Heart left ventricle (tissue), 16 donors: ENCODE measurements at regions not wholly inside any gene's neighbourhood (a gene's known extent, or its start where the extent isn't known, plus 50 kb on each side); places are given as distances from the start of the nearest gene placed in this dataset.

Experiments used
- ATAC-seq, 4 donors: fragments of 200-7000 bp; cut with Tn5 transposase; one replicate each; pipeline ENCODE4 v1.9.1; 2020 to 2022; ENCODE audit warnings: moderate library complexity in 4 of 4, mild to moderate bottlenecking in 3 of 4, moderate number of reproducible peaks in 1 of 4
- DNase-seq, 5 donors: peaks; one replicate each; pipeline ENCODE4 v3.0.0-alpha.2; 2020
- H3K27ac ChIP-seq, 12 donors: fragments of 200-600 bp; sonication (generic) in 4 of 12; one replicate each; pipeline versions ENCODE4 v1.5.0 to v1.8.0; 2016 to 2022; ENCODE audit warnings: mild to moderate bottlenecking in 2 of 12
- H3K27me3 ChIP-seq, 9 donors: fragments of 200-600 bp; sonication (generic) in 2 of 9; one replicate each; pipeline versions ENCODE4 v1.5.1 to v1.8.0; 2016 to 2022; ENCODE audit warnings: mild to moderate bottlenecking in 3 of 9
- H3K36me3 ChIP-seq, 9 donors: fragments of 200-600 bp; sonication (generic) in 2 of 9; one replicate each; pipeline versions ENCODE4 v1.5.0 to v1.8.0; 2018 to 2022; ENCODE audit warnings: mild to moderate bottlenecking in 2 of 9
- H3K4me1 ChIP-seq, 12 donors: fragments of 200-600 bp; sonication (generic) in 4 of 12; one replicate each; pipeline versions ENCODE4 v1.5.0 to v1.8.0; 2016 to 2022; ENCODE audit warnings: mild to moderate bottlenecking in 3 of 12
- H3K4me3 ChIP-seq, 12 donors: fragments of 200-600 bp; sonication (generic) in 4 of 12; one replicate each; pipeline versions ENCODE4 v1.5.0 to v1.8.0; 2017 to 2022; ENCODE audit warnings: mild to moderate bottlenecking in 9 of 12, moderate library complexity in 4 of 12
- H3K9me3 ChIP-seq, 12 donors: fragments of 200-600 bp; sonication (generic) in 4 of 12; one replicate each; pipeline versions ENCODE4 v1.5.0 to v1.8.0; 2016 to 2022; ENCODE audit warnings: mild to moderate bottlenecking in 1 of 12
- CTCF ChIP-seq, 12 donors: fragments of 200-600 bp; sonication (generic) in 4 of 12; IDR thresholded peaks; one replicate each; pipeline versions ENCODE4 v1.5.0 to v1.8.0; 2018 to 2022; ENCODE audit warnings: antibody characterized with exemption in 12 of 12, mild to moderate bottlenecking in 5 of 12
- POLR2A ChIP-seq, 2 donors: fragments of 450-650 bp; IDR thresholded peaks; one replicate each; pipeline ENCODE4 v1.6.1; 2017; ENCODE audit warnings: antibody characterized with exemption in 2 of 2, mild to moderate bottlenecking in 2 of 2, moderate library complexity in 2 of 2
- WGBS, 4 donors: extraction: QIAGEN DNeasy Blood & Tissue Kit in 2 of 4; methylation state at CpG; one replicate each; pipeline versions ENCODE4 v1.1.5 to v1.1.7; 2013 to 2018; 5-methylcytosine and 5-hydroxymethylcytosine counted together
- intact Hi-C, 10 donors: fragments of 100-400 bp; cut with DNase I; formaldehyde crosslinking; loops; one replicate each; pipeline versions ENCODE4 v1.11.1 to v1.14.2; 2022
- donor health status: ischemic (EF 13 %, LVEDD 7.1; RV severe dilation, severe dysfunction).
- donor health status: healthy with polysubstance abuse.
- donor health status: DM: no; HTN: yes; CAD: no.
- donor health status: DM: no; HTN: no; CAD: no.
- donor health status: ischemic (EF 25% LVEDD 6.9; RV normal size, moderate dysfunction).
- donor health status: ischemic (EF 25% LVEDD 5.7; RV mildly dilated, moderate dysfunction).
- donor health status: healthy.
- donor health status: DM: yes; HTN: yes; CAD: no.
- donor health status: ischemic (EF 35%, LVEDD 5.7; RV mildly dilated, moderate dysfunction).
- donor health status: nonischemic (EF 11% LVEDD 7.7; RV severe dilation, severe dysfunction).
- donor health status: DM: yes; HTN: yes; CAD: no.
- donor health status: PGD.
- donor health status: ischemic (EF 29% LVEDD 5.4; RV normal size, mild dysfunction).
- donor health status: nonischemic (EF 23%, LVEDD 6.1; RV moderate dilation, normal function).

GRCh38 chr17:65290616-65291015, 153.4 kb downstream of the RGS9 start:
- no peak overlapping the region for H3K4me3 ChIP-seq
- WGBS, 4 donors, result 71 to 75% (median 74%) methylated on average over 7 to 8 of the region's 8 CpGs
- H3K27me3 ChIP-seq, result no peaks in the 10 kb centered on the region
- peak in 3 of 4 donors; percentile 32 to 45 (median 41) for ATAC-seq
- intact Hi-C loops, result loop anchor here in 8 of 10 donors (5.0 to 10.0 kb wide), 5 partner anchors 124 to 877 kb away; no protein-coding TSS in a partner anchor
- no peaks in the 10 kb centered on the region for H3K36me3 ChIP-seq
- H3K9me3 ChIP-seq, result no peaks in the 10 kb centered on the region
- H3K27ac ChIP-seq, result no peak overlapping the region
- H3K4me1 ChIP-seq, result peaks cover 0 to 6% (median 0%) of the 10 kb centered on the region in 12 donors
- DNase-seq, result no peak
- TF ChIP-seq CTCF (IDR thresholded peaks at IDR 0.05), result no peak
- TF ChIP-seq POLR2A (IDR thresholded peaks at IDR 0.05), result no peak

- H3K4me3 ChIP-seq, result no peak overlapping the region
- ATAC-seq, result no peak
- no peaks in the 10 kb centered on the region for H3K27me3 ChIP-seq
- TF ChIP-seq POLR2A (IDR thresholded peaks at IDR 0.05) (no peak), CTCF (IDR thresholded peaks at IDR 0.05) (no peak)
- H3K9me3 ChIP-seq, result no peaks in the 10 kb centered on the region
- H3K36me3 ChIP-seq, result no peaks in the 10 kb centered on the region
- no peak overlapping the region for H3K27ac ChIP-seq
- WGBS, 4 donors, result 83 to 89% (median 85%) methylated on average over 1 of the region's 1 CpG
- intact Hi-C loops, result loop anchor here in 8 of 10 donors (5.0 to 10.0 kb wide), 5 partner anchors 125 to 877 kb away; no protein-coding TSS in a partner anchor
- no peak for DNase-seq
- H3K4me1 ChIP-seq, result peaks cover 0 to 6% (median 0%) of the 10 kb centered on the region in 12 donors
Observed at GRCh38 chr17:65290056-65290455, 152.9 kb downstream of the RGS9 start.

- Histone ChIP-seq H3K4me1 (no peaks in the 10 kb centered on the region), H3K36me3 (no peaks in the 10 kb centered on the region), H3K9me3 (peaks cover 0 to 14% (median 2%) of the 10 kb centered on the region in 12 donors), H3K27me3 (no peaks in the 10 kb centered on the region), H3K27ac (no peak overlapping the region), H3K4me3 (no peak overlapping the region)
- intact Hi-C loops, result no loop called here
- ATAC-seq (no peak), DNase-seq (no peak)
- no peak for TF ChIP-seq POLR2A (IDR thresholded peaks at IDR 0.05)
- TF ChIP-seq CTCF (IDR thresholded peaks at IDR 0.05), result no peak
- 13 to 21% (median 17%) methylated on average over 4 of the region's 4 CpGs for WGBS, 4 donors
Observed at GRCh38 chr17:65287040-65287439, 149.9 kb downstream of the RGS9 start.

GRCh38 chr17:65283704-65284103, 146.5 kb downstream of the RGS9 start:
- Histone ChIP-seq H3K27ac (no peak overlapping the region), H3K9me3 (peaks cover 0 to 14% (median 2%) of the 10 kb centered on the region in 12 donors), H3K27me3 (peaks cover 0 to 2% (median 0%) of the 10 kb centered on the region in 9 donors), H3K36me3 (no peaks in the 10 kb centered on the region), H3K4me3 (no peak overlapping the region), H3K4me1 (no peaks in the 10 kb centered on the region)
- ATAC-seq, result no peak
- TF ChIP-seq CTCF (IDR thresholded peaks at IDR 0.05) (no peak), POLR2A (IDR thresholded peaks at IDR 0.05) (no peak)
- DNase-seq, result no peak
- 72 to 81% (median 75%) methylated on average over 7 of the region's 7 CpGs for WGBS, 4 donors
- intact Hi-C loops, result no loop called here
